Parathyroid adenoma (tissue), 2 donors: ENCODE measurements at regions not wholly inside any gene's neighbourhood (a gene's known extent, or its start where the extent isn't known, plus 50 kb on each side); places are given as distances from the start of the nearest gene placed in this dataset.

Experiments
- H2AFZ ChIP-seq: fragments of 300-600 bp; sonication (generic); one replicate; pipeline ENCODE4 v1.7.0; 2017; ENCODE audit warnings: antibody characterized with exemption, mild to moderate bottlenecking
- H3K27ac ChIP-seq: fragments of 300-600 bp; sonication (generic); one replicate; pipeline ENCODE4 v1.7.0; 2017
- H3K27me3 ChIP-seq: fragments of 300-600 bp; sonication (generic); one replicate; pipeline ENCODE4 v1.7.0; 2017; ENCODE audit warnings: low read length; ENCODE audit not compliant: control insufficient read depth, insufficient read depth
- H3K36me3 ChIP-seq: fragments of 300-600 bp; sonication (generic); one replicate; pipeline ENCODE4 v1.7.0; 2017; ENCODE audit warnings: low read length; ENCODE audit not compliant: control insufficient read depth, insufficient read depth
- H3K4me1 ChIP-seq: fragments of 300-600 bp; sonication (generic); one replicate; pipeline ENCODE4 v1.7.0; 2017; ENCODE audit warnings: control low read depth
- H3K4me2 ChIP-seq: fragments of 300-600 bp; sonication (generic); one replicate; pipeline ENCODE4 v1.7.0; 2017; ENCODE audit warnings: low read length
- H3K4me3 ChIP-seq: fragments of 300-600 bp; sonication (generic); one replicate; pipeline ENCODE4 v1.7.0; 2017; ENCODE audit warnings: low read depth, low read length
- H3K79me2 ChIP-seq: fragments of 300-600 bp; sonication (generic); one replicate; pipeline ENCODE4 v1.7.0; 2017; ENCODE audit warnings: control low read depth
- H3K9ac ChIP-seq: fragments of 300-600 bp; sonication (generic); one replicate; pipeline ENCODE4 v1.7.0; 2017; ENCODE audit warnings: mild to moderate bottlenecking
- H3K9me3 ChIP-seq: fragments of 300-600 bp; sonication (generic); one replicate; pipeline ENCODE4 v1.7.0; 2017; ENCODE audit warnings: low read length; ENCODE audit not compliant: control insufficient read depth
- TF ChIP-seq, protein P1 (sequence below): fragments of 300-600 bp; sonication (generic); IDR thresholded peaks from one replicate; pipeline ENCODE4 v1.7.0; 2017; ENCODE audit warnings: antibody characterized with exemption, mild to moderate bottlenecking
- donor health status: primary hyperparathyroidism.

GRCh38 chr13:97826421-97827012 lies 127.0 kb upstream of the IPO5 start:
- Histone ChIP-seq H3K27me3 (no peaks in the 10 kb centered on the region), H3K4me2 (no peak overlapping the region), H2AFZ (no peak overlapping the region), H3K27ac (no peak overlapping the region), H3K9me3 (no peaks in the 10 kb centered on the region), H3K79me2 (no peaks in the 10 kb centered on the region), H3K4me3 (no peak overlapping the region), H3K36me3 (no peaks in the 10 kb centered on the region), H3K4me1 (no peaks in the 10 kb centered on the region), H3K9ac (no peak overlapping the region)
- TF ChIP-seq, protein P1, sequence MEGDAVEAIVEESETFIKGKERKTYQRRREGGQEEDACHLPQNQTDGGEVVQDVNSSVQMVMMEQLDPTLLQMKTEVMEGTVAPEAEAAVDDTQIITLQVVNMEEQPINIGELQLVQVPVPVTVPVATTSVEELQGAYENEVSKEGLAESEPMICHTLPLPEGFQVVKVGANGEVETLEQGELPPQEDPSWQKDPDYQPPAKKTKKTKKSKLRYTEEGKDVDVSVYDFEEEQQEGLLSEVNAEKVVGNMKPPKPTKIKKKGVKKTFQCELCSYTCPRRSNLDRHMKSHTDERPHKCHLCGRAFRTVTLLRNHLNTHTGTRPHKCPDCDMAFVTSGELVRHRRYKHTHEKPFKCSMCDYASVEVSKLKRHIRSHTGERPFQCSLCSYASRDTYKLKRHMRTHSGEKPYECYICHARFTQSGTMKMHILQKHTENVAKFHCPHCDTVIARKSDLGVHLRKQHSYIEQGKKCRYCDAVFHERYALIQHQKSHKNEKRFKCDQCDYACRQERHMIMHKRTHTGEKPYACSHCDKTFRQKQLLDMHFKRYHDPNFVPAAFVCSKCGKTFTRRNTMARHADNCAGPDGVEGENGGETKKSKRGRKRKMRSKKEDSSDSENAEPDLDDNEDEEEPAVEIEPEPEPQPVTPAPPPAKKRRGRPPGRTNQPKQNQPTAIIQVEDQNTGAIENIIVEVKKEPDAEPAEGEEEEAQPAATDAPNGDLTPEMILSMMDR, result no peak

GRCh38 chr13:97834250-97834649 lies 119.2 kb upstream of the IPO5 start:
- H3K9me3 ChIP-seq, result no peaks in the 10 kb centered on the region
- H3K9ac ChIP-seq, result no peak overlapping the region
- H3K4me3 ChIP-seq, result no peak overlapping the region
- H3K4me2 ChIP-seq, result no peak overlapping the region
- H3K27ac ChIP-seq, result no peak overlapping the region
- H3K27me3 ChIP-seq, result no peaks in the 10 kb centered on the region
- no peaks in the 10 kb centered on the region for H3K4me1 ChIP-seq
- H2AFZ ChIP-seq, result no peak overlapping the region
- no peaks in the 10 kb centered on the region for H3K79me2 ChIP-seq
- no peaks in the 10 kb centered on the region for H3K36me3 ChIP-seq
- TF ChIP-seq, protein P1, result no peak

- Histone ChIP-seq H3K36me3 (no peaks in the 10 kb centered on the region), H3K4me2 (no peak overlapping the region), H3K27ac (no peak overlapping the region), H3K9ac (no peak overlapping the region), H3K79me2 (no peaks in the 10 kb centered on the region), H3K9me3 (no peaks in the 10 kb centered on the region), H3K4me3 (no peak overlapping the region), H3K27me3 (no peaks in the 10 kb centered on the region), H2AFZ (no peak overlapping the region), H3K4me1 (no peaks in the 10 kb centered on the region)
- TF ChIP-seq, protein P1, result no peak
Measured at GRCh38 chr13:97843189-97843588, 110.3 kb upstream of the IPO5 start.

DNA sequence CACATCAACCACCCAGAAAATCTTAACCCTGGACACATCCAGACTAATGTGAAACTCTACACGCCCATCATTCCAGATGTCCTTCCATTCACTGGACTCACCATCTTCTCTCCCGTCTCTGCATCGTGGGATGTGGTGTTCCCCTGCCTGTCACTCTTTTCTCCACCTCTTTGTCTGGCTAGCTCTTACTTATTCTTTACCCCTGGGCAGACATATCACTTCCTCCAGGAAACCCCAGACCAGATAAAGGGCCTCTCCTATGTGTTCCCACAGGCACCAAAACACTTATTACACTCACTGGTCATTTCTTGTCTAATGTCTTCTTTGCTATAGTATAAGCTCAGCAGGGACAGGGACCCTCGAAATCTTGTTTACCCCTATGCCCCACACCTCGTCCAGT lies 109.3 kb upstream of the IPO5 start:
- Histone ChIP-seq H3K9ac (no peak overlapping the region), H3K4me2 (no peak overlapping the region), H3K4me3 (no peak overlapping the region), H3K4me1 (no peaks in the 10 kb centered on the region), H3K27ac (no peak overlapping the region), H3K36me3 (no peaks in the 10 kb centered on the region), H2AFZ (no peak overlapping the region), H3K79me2 (no peaks in the 10 kb centered on the region), H3K9me3 (no peaks in the 10 kb centered on the region), H3K27me3 (no peaks in the 10 kb centered on the region)
- TF ChIP-seq, protein P1, result no peak

DNA sequence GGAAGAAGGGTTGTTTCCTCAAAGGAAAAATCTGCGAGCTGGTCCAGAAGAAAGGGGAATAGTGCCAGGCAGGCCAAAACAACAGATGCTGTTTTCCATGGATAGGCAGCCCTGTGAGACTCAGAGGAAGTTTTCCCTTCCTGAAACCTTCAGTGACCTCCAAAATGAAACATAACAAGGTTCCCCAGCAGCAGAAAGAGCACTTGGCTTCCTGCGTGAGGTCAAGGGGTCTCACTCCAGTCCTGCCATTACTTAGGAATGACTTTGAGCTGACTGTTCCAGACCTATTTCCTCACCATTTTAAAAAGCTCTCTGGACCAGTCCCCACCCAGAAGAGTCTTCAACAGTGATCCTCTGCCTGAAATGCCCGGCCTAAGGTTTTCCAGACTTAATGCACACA lies 104.6 kb upstream of the IPO5 start:
- H3K36me3 ChIP-seq, result no peaks in the 10 kb centered on the region
- no peak overlapping the region for H3K9ac ChIP-seq
- TF ChIP-seq, protein P1, result no peak

More for the DNA sequence above, 104.6 kb upstream of the IPO5 start:
- H3K27me3 ChIP-seq, result no peaks in the 10 kb centered on the region
- H3K9me3 ChIP-seq, result no peaks in the 10 kb centered on the region
- no peak overlapping the region for H3K4me2 ChIP-seq
- H3K4me1 ChIP-seq, result no peaks in the 10 kb centered on the region
- no peak overlapping the region for H3K4me3 ChIP-seq
- H2AFZ ChIP-seq, result no peak overlapping the region
- H3K27ac ChIP-seq, result no peak overlapping the region
- H3K79me2 ChIP-seq, result no peaks in the 10 kb centered on the region
